Activated T-helper 2 cell treated with anti-CD3 and anti-CD28 coated beads, Interferon-gamma antibody, Interleukin-2, Interleukin-4, amounts not matched to agents 10 μg/mL and 5 μg/mL and 100 μg/mL, durations not matched to agents 14 hours and 24 hours and 36 hours (primary cell): ENCODE measurements at regions not wholly inside any gene's neighbourhood (a gene's known extent, or its start where the extent isn't known, plus 50 kb on each side); places are given as distances from the start of the nearest gene placed in this dataset.
"Not testable (repeated sequence)": the region's sequence is repeated elsewhere in the genome, so short reads cannot be mapped to it uniquely, and the experiment has no call there.

Experiments used
- DNase-seq: peaks from one replicate; pipeline ENCODE4 v3.0.0; 2021; ENCODE audit warnings: low spot score
- H3K27ac Mint-ChIP-seq: one replicate; pipeline ENCODE4 v1.8.0; 2021; ENCODE audit warnings: mixed read lengths
- H3K27me3 Mint-ChIP-seq: one replicate; pipeline ENCODE4 v1.8.0; 2021; ENCODE audit warnings: low read depth, mixed read lengths
- H3K36me3 Mint-ChIP-seq: one replicate; pipeline ENCODE4 v1.8.0; 2021; ENCODE audit warnings: low read depth, mixed read lengths
- H3K4me1 Mint-ChIP-seq: one replicate; pipeline ENCODE4 v1.8.0; 2021; ENCODE audit warnings: low read depth, mixed read lengths
- H3K4me3 Mint-ChIP-seq: one replicate; pipeline ENCODE4 v1.8.0; 2021; ENCODE audit warnings: low read depth, mild to moderate bottlenecking, moderate library complexity, mixed read lengths
- H3K9me3 Mint-ChIP-seq: one replicate; pipeline ENCODE4 v1.8.0; 2021; ENCODE audit warnings: mixed read lengths
- intact Hi-C: fragments of 100-400 bp; cut with micrococcal nuclease; formaldehyde crosslinking; loops from one replicate; pipeline ENCODE4 v1.15.1; 2023

GRCh38 chr6:100210137-100211117 lies 216.4 kb upstream of the MCHR2 start:
- Mint-ChIP-seq H3K4me1 (no peaks in the 10 kb centered on the region), H3K36me3 (no peaks in the 10 kb centered on the region), H3K27ac (no peak overlapping the region), H3K4me3 (no peak overlapping the region), H3K27me3 (peaks cover 20% of the 10 kb centered on the region), H3K9me3 (no peaks in the 10 kb centered on the region)
- intact Hi-C loops: no loop called here
- no peak for DNase-seq

GRCh38 chr6:100209323-100210136 lies 215.5 kb upstream of the MCHR2 start:
- H3K4me1 Mint-ChIP-seq: no peaks in the 10 kb centered on the region
- H3K27ac Mint-ChIP-seq: no peak overlapping the region
- intact Hi-C loops: no loop called here
- no peak overlapping the region for H3K4me3 Mint-ChIP-seq
- H3K36me3 Mint-ChIP-seq: no peaks in the 10 kb centered on the region
- no peaks in the 10 kb centered on the region for H3K9me3 Mint-ChIP-seq
- H3K27me3 Mint-ChIP-seq: peaks cover 22% of the 10 kb centered on the region
- DNase-seq: no peak

- DNase-seq: no peak
- no peak overlapping the region for H3K4me3 Mint-ChIP-seq
- no peaks in the 10 kb centered on the region for H3K36me3 Mint-ChIP-seq
- no peaks in the 10 kb centered on the region for H3K4me1 Mint-ChIP-seq
- no peak overlapping the region for H3K27ac Mint-ChIP-seq
- H3K9me3 Mint-ChIP-seq: peaks cover 8% of the 10 kb centered on the region
- intact Hi-C loops: no loop called here
- H3K27me3 Mint-ChIP-seq: peaks cover 10% of the 10 kb centered on the region
Observed at GRCh38 chr6:100203400-100203799, 209.4 kb upstream of the MCHR2 start.

- no peaks in the 10 kb centered on the region for H3K4me1 Mint-ChIP-seq
Observed at GRCh38 chr6:100202417-100203194, 208.6 kb upstream of the MCHR2 start.

GRCh38 chr6:100196214-100196982 lies 202.4 kb upstream of the MCHR2 start:
- H3K4me3 Mint-ChIP-seq, DNase-seq, H3K4me1 Mint-ChIP-seq, H3K27ac Mint-ChIP-seq, H3K36me3 Mint-ChIP-seq, intact Hi-C loops, H3K9me3 Mint-ChIP-seq, H3K27me3 Mint-ChIP-seq: not testable (repeated sequence)

More at GRCh38 chr6:100202417-100203194, 208.6 kb upstream of the MCHR2 start:
- Mint-ChIP-seq H3K9me3 (peaks cover 8% of the 10 kb centered on the region), H3K27ac (no peak overlapping the region), H3K27me3 (peaks cover 7% of the 10 kb centered on the region), H3K4me3 (no peak overlapping the region), H3K36me3 (no peaks in the 10 kb centered on the region)
- intact Hi-C loops: no loop called here
- DNase-seq: no peak

- intact Hi-C loops, H3K9me3 Mint-ChIP-seq, H3K4me3 Mint-ChIP-seq, H3K36me3 Mint-ChIP-seq, H3K4me1 Mint-ChIP-seq, DNase-seq, H3K27me3 Mint-ChIP-seq, H3K27ac Mint-ChIP-seq: not testable (repeated sequence)
Observed at GRCh38 chr6:100195244-100195643, 201.2 kb upstream of the MCHR2 start.

GRCh38 chr6:100194535-100194934 lies 200.5 kb upstream of the MCHR2 start:
- no peaks in the 10 kb centered on the region for H3K27me3 Mint-ChIP-seq
- H3K4me1 Mint-ChIP-seq: peaks cover 1% of the 10 kb centered on the region
- no peaks in the 10 kb centered on the region for H3K36me3 Mint-ChIP-seq
- H3K9me3 Mint-ChIP-seq: no peaks in the 10 kb centered on the region
- no peak overlapping the region for H3K27ac Mint-ChIP-seq
- no peak overlapping the region for H3K4me3 Mint-ChIP-seq
- intact Hi-C loops: no loop called here
- no peak for DNase-seq

- no peaks in the 10 kb centered on the region for H3K9me3 Mint-ChIP-seq
- no peak for DNase-seq
- intact Hi-C loops: no loop called here
- no peak overlapping the region for H3K27ac Mint-ChIP-seq
- H3K36me3 Mint-ChIP-seq: no peaks in the 10 kb centered on the region
- peaks cover 11% of the 10 kb centered on the region for H3K27me3 Mint-ChIP-seq
- no peak overlapping the region for H3K4me3 Mint-ChIP-seq
- H3K4me1 Mint-ChIP-seq: peaks cover 5% of the 10 kb centered on the region
Observed at GRCh38 chr6:100188754-100189153, 194.7 kb upstream of the MCHR2 start.

GRCh38 chr6:100186552-100186951 lies 192.5 kb upstream of the MCHR2 start:
- H3K27ac Mint-ChIP-seq: no peak overlapping the region
- intact Hi-C loops: no loop called here
- no peaks in the 10 kb centered on the region for H3K36me3 Mint-ChIP-seq
- peaks cover 4% of the 10 kb centered on the region for H3K4me1 Mint-ChIP-seq
- H3K9me3 Mint-ChIP-seq: no peaks in the 10 kb centered on the region
- DNase-seq: no peak
- H3K27me3 Mint-ChIP-seq: peaks cover 13% of the 10 kb centered on the region
- H3K4me3 Mint-ChIP-seq: no peak overlapping the region

- DNase-seq: no peak
- no peaks in the 10 kb centered on the region for H3K9me3 Mint-ChIP-seq
- no peaks in the 10 kb centered on the region for H3K36me3 Mint-ChIP-seq
- no peak overlapping the region for H3K27ac Mint-ChIP-seq
- H3K27me3 Mint-ChIP-seq: peaks cover 13% of the 10 kb centered on the region
- intact Hi-C loops: no loop called here
- peaks cover 4% of the 10 kb centered on the region for H3K4me1 Mint-ChIP-seq
- no peak overlapping the region for H3K4me3 Mint-ChIP-seq
Observed at GRCh38 chr6:100185615-100186014, 191.6 kb upstream of the MCHR2 start.

- no peaks in the 10 kb centered on the region for H3K36me3 Mint-ChIP-seq
- intact Hi-C loops: no loop called here
- no peak overlapping the region for H3K27ac Mint-ChIP-seq
- DNase-seq: no peak
- H3K4me3 Mint-ChIP-seq: no peak overlapping the region
- H3K4me1 Mint-ChIP-seq: peaks cover 4% of the 10 kb centered on the region
- H3K9me3 Mint-ChIP-seq: no peaks in the 10 kb centered on the region
- H3K27me3 Mint-ChIP-seq: peaks cover 15% of the 10 kb centered on the region
Observed at GRCh38 chr6:100184473-100184872, 190.4 kb upstream of the MCHR2 start.

- no peak for DNase-seq
- Mint-ChIP-seq H3K36me3 (no peaks in the 10 kb centered on the region), H3K9me3 (no peaks in the 10 kb centered on the region), H3K4me1 (peaks cover 4% of the 10 kb centered on the region), H3K27me3 (peaks cover 11% of the 10 kb centered on the region), H3K27ac (no peak overlapping the region), H3K4me3 (no peak overlapping the region)
- intact Hi-C loops: no loop called here
Observed at GRCh38 chr6:100182313-100182712, 188.3 kb upstream of the MCHR2 start.
